ENCODE measurements at regions not wholly inside any gene's neighbourhood (a gene's known extent, or its start where the extent isn't known, plus 50 kb on each side); places are given as distances from the start of the nearest gene placed in this dataset.
"Not testable (repeated sequence)": the region's sequence is repeated elsewhere in the genome, so short reads cannot be mapped to it uniquely, and the experiment has no call there.

GRCh38 chr18:78857314-78858150 is 122.1 kb upstream of the SALL3 start:
- no peak for DNase-seq

DNA sequence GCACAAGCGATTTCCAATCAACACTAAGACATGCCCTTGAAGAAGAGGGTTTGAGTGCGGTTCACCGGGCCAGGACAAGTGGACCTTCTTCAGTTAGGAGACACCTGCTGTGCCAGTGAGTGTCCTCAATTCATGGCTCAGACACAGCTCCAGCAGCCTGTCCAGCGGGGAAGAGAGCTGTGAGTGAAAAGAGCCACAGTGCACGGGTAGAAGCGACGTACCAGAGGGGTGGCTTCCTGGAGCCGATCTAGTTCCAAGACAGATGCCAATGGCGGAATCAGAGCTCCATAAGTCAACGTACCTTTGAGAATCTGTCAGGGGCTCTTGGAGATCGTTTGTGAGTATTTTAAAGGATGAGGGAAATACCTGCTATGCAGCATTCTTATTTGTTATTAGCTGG is 119.9 kb upstream of the SALL3 start:
- DNase-seq: no peak

DNA sequence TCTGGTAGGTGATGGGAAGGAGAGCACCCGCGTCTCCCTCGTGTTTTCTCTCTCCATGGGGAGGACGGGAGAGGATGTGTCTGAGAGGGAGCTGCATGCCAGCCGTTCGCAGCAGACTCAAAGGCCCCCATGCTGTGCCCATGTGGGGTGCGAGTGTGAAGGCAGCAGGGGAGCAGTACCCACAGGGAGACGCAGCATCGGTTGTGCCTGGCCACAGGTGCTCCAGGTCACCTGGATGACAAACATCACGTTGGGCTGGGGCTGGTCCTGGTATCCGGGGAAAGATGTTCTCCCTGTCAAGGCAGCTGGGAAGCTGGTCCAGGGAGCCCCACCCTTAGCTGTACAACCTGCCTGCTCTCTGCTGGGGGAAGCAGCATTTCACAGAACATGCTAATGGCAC is 119.5 kb upstream of the SALL3 start:
- no peak for DNase-seq

- DNase-seq: no peak
Observed at GRCh38 chr18:78861116-78861515, 118.5 kb upstream of the SALL3 start.

- DNase-seq: no peak
Observed at GRCh38 chr18:78861706-78862105, 117.9 kb upstream of the SALL3 start.

GRCh38 chr18:78862395-78862794 is 117.2 kb upstream of the SALL3 start:
- no peak for DNase-seq

DNA sequence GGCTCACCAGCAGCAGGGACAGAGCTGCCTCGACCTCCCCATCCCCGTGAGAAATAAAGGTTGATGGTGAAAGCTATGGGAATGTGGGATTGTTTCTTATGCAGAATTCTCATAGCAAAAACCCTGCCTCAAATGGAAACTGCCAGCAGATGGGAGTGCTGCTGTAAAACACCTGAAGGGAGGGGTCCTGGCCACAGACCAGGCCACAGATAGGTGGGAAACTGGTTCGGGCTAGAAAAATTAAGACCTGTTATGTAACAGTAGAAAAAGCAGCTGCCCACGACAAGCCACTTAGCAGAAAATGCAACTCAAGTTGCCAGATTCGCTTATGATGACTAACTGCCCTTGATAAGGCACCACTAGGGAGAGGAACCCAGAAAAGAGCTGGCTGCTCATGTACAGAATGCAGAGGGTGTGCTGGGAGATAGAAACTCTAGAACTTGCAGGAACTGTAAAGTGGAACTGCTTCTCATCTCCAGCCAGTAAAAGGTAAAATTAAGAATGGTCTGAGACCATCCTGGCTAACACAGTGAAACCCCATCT is 114.5 kb upstream of the SALL3 start:
- DNase-seq: no peak

- DNase-seq: no peak
Observed at GRCh38 chr18:78865771-78866310, 113.8 kb upstream of the SALL3 start.

- DNase-seq: no peak
Observed at GRCh38 chr18:78867131-78867530, 112.5 kb upstream of the SALL3 start.

DNA sequence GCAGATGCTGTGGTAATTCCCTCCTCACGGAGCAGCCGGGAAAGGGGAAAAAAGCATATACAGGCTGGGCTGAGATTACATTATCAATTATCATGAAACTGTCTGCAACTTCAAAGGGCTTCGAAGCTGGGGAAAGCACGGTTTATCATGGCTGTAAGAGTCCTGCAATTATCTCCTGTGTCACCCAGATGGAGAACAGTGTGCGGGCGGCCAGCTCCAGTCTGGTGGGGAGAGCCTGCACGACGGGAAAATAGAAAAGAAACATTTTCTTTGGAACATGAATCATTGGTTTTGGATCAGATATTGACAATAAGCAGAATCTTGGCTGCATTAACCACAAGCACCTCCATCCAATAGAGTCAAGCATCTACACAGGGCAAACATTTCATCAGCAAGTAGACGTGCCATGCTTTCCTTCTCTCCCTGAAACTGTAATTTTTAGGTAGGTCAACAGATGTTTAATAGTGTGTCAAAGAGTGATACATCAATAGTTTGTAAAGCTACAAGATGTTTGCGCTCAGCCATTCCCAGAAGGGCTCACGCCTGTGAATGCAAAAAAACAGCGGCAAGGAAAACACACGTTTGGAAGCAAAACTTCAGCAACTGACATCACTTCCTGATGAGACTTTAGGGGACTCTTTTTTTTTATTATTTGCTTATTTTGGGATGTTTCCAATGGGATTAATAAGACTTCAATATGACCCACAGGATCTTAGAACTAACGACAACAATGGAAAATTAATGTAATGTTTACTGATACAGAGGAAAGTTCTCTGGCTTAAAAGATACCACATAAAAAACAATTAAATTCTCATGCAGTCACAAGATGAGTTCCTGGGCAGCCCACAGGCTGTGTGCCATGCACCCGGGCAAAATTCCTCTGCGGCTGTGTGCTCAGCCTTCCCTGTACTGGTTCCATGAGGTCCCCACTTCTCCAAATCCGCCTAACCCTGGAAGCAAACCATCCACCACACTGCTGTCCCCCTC is 111.0 kb upstream of the SALL3 start:
- DNase-seq: no peak

DNA sequence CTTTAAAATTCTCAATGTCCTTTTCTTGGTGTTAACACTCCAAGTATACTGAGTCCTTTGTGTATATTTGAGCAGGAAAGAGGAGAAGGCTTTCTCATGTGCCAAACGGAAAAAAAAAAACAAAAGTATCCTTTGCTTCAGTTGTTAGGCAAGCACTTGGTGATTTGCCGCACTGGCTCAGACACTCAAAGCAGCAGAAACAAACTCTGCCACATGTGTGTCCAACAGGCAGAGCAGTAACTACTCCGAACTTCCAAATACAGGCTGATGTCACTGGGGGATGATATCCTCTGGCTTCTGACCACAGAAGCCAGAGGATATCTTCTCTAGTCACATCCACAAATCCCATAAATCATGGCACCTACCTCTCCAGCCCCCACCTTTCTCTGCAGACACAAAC is 108.0 kb upstream of the SALL3 start:
- no peak for DNase-seq

GRCh38 chr18:78873926-78874500 is 105.6 kb upstream of the SALL3 start:
- no peak for DNase-seq

GRCh38 chr18:78875016-78875777 is 104.4 kb upstream of the SALL3 start:
- peak; percentile 41 for DNase-seq

DNA sequence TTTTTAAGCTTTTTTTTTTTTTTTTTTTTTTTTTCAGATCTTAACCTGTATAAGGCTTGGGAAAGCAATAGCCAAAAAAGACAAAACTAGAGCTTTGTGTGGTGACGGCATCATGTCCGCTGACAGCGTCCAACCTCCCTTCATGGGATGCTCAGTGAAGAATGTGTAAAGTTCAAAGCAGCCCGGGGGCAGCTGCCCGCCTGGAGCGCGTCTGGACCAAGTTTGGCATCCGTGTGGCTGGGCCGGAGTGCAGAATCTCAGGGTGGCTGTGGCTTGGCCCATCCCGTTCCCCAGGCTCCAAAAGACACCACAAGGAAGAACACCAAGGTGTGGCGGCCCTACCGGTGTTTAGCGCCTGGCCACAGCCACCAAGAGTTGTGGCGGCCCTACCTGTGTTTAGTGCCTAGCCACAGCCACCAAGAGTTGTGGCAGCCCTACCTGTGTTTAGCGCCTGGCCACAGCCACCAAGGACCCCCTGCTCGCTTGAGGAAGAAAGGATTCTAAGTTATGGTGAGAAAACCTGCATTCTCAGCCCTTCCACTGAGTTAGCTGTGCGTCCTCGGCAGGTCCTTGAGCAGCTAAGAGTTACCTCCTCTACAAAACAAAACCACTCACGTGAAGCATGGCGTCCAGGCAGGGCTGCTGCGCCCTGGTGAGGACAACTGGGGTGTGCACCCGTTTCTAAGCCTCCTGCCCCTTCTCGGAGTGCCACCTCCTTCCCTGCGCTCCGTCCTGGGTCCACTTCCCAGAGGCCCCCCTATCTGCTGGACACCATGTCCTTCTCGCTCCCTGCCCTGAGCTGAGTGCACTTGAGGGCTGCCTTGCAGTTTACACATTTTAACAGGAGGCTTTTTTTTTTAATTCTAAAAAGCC is 103.6 kb upstream of the SALL3 start:
- DNase-seq: no peak

DNA sequence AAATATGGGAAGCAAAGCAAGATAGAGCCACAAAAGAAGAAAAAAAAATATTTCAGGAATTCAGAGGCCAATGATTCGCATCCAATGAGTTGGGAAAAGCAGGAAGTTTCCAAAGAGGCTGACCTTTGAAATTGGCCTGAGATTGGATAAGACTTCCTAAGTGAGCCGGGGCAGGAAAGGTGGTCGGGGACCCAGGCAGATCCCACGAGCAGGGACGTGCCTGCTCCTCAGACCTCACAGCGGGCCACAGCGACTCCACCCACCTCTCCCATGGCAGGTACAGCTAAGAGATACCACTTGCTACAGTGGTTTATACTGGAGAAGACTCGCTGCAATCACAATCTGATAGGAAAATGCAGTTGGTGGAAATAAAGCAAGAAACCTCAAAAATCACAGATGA is 102.8 kb upstream of the SALL3 start:
- no peak for DNase-seq

GRCh38 chr18:78878335-78878734 is 101.3 kb upstream of the SALL3 start:
- no peak for DNase-seq

- DNase-seq: not testable (repeated sequence)
Observed at GRCh38 chr18:78879072-78879883, 100.3 kb upstream of the SALL3 start.

GRCh38 chr18:78882585-78882984 is 97.0 kb upstream of the SALL3 start:
- DNase-seq: no peak

GRCh38 chr18:78883501-78883900 is 96.1 kb upstream of the SALL3 start:
- DNase-seq: no peak

DNA sequence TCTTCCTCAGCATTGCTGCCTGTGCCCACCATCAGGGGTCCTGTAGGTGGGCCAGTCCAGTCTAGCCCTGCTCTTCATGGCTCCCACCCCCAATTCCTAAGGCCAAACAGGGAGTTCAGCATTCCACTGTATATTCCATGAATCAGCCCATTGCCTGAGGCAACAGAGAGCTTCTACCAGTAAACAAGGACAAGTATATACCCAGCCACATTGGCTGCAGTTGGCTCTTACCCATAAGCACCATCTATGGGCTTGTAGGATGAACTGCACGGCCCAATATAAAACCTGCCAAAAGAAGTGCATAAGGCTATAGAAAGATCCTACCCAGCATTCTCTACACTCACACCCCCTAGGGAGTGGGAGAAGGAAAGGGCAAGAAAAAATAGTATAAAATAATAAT is 95.1 kb upstream of the SALL3 start:
- DNase-seq: no peak

Data from NCI-H1048 (cell line).